Neuronal stem cell (in vitro differentiated cells): ENCODE measurements at regions not wholly inside any gene's neighbourhood (a gene's known extent, or its start where the extent isn't known, plus 50 kb on each side); places are given as distances from the start of the nearest gene placed in this dataset.

Experiments used
- DNase-seq: peaks from one replicate; pipeline ENCODE4 v3.0.0-alpha.2; 2013; ENCODE audit warnings: low spot score
- H2AFZ ChIP-seq: one replicate; pipeline ENCODE4 v1.6.1; 2013; ENCODE audit warnings: mild to moderate bottlenecking, low read length, inconsistent platforms
- H2AK5ac ChIP-seq: 2 replicates; pipeline ENCODE4 v1.6.1; 2013; ENCODE audit warnings: low read depth, mild to moderate bottlenecking, inconsistent platforms, low read length, moderate library complexity, mixed read lengths
- H2BK120ac ChIP-seq: 2 replicates; pipeline ENCODE4 v1.6.1; 2013; ENCODE audit warnings: low read depth, mild to moderate bottlenecking, inconsistent platforms, low read length, moderate library complexity, mixed read lengths
- H2BK12ac ChIP-seq: one replicate; pipeline ENCODE4 v1.6.1; 2013; ENCODE audit warnings: low read length, inconsistent platforms
- H2BK15ac ChIP-seq: 2 replicates; pipeline ENCODE4 v1.6.1; 2013; ENCODE audit warnings: mild to moderate bottlenecking, low read length, inconsistent platforms, mixed read lengths
- H2BK5ac ChIP-seq: one replicate; pipeline ENCODE4 v1.6.1; 2013; ENCODE audit warnings: inconsistent platforms, mild to moderate bottlenecking, low read length, moderate library complexity
- H3K14ac ChIP-seq: one replicate; pipeline ENCODE4 v1.6.1; 2013; ENCODE audit warnings: low read length, inconsistent platforms
- H3K18ac ChIP-seq: 2 replicates; pipeline ENCODE4 v1.6.1; 2013; ENCODE audit warnings: low read length, inconsistent platforms
- H3K23ac ChIP-seq: 2 replicates; pipeline ENCODE4 v1.6.1; 2013; ENCODE audit warnings: low read depth, mild to moderate bottlenecking, mixed read lengths, low read length, inconsistent platforms; ENCODE audit not compliant: poor library complexity
- H3K27ac ChIP-seq: replicated peaks from 3 replicates; pipeline ENCODE4 v1.5.1; 2013; ENCODE audit warnings: low read length, inconsistent platforms
- H3K27me3 ChIP-seq, 3 experiments: 2 replicates each; pipeline ENCODE4 v1.6.1; 2013; ENCODE audit warnings: low read length in 3 of 3, mild to moderate bottlenecking in 2 of 3, inconsistent platforms in 1 of 3, low read depth in 1 of 3, mixed read lengths in 1 of 3, moderate library complexity in 1 of 3; ENCODE audit not compliant: control insufficient read depth in 3 of 3, insufficient read depth in 3 of 3
- H3K36me3 ChIP-seq, 2 donors: replicated peaks in 1 of 2; 2 replicates each; pipeline ENCODE4 v1.6.1; 2013; ENCODE audit warnings: low read length in 2 of 2; ENCODE audit not compliant: control insufficient read depth in 2 of 2, insufficient read depth in 2 of 2
- H3K4ac ChIP-seq: 2 replicates; pipeline ENCODE4 v1.6.1; 2013; ENCODE audit warnings: inconsistent platforms, mild to moderate bottlenecking, low read length, moderate library complexity
- H3K4me1 ChIP-seq, 2 donors: 1 replicate in 1 of 2; 2 replicates in 1 of 2; pipeline ENCODE4 v1.6.1; 2013; ENCODE audit warnings: low read length in 2 of 2, low read depth in 1 of 2; ENCODE audit not compliant: control insufficient read depth in 2 of 2, insufficient read depth in 1 of 2
- H3K4me2 ChIP-seq: one replicate; pipeline ENCODE4 v1.6.1; 2013; ENCODE audit warnings: mild to moderate bottlenecking, low read length, inconsistent platforms; ENCODE audit not compliant: insufficient read depth, poor library complexity, severe bottlenecking
- H3K4me3 ChIP-seq, 2 donors: 2 replicates each; pipeline ENCODE4 v1.5.1; 2013; ENCODE audit warnings: low read length in 2 of 2, mild to moderate bottlenecking in 2 of 2, inconsistent platforms in 1 of 2, moderate library complexity in 1 of 2
- H3K79me1 ChIP-seq: one replicate; pipeline ENCODE4 v1.6.1; 2013; ENCODE audit warnings: low read depth, mild to moderate bottlenecking, inconsistent platforms, low read length, moderate library complexity
- H3K9ac ChIP-seq: one replicate; pipeline ENCODE4 v1.6.1; 2013; ENCODE audit warnings: mild to moderate bottlenecking, low read depth, low read length, inconsistent platforms; ENCODE audit not compliant: poor library complexity
- H3K9me3 ChIP-seq, 2 donors: replicated peaks in 1 of 2; 2 replicates each; pipeline versions ENCODE3 to v1.6.1; 2013; ENCODE audit warnings: low read length in 2 of 2, mild to moderate bottlenecking in 2 of 2, inconsistent platforms in 1 of 2, low read depth in 1 of 2, mixed read lengths in 1 of 2, moderate library complexity in 1 of 2; ENCODE audit not compliant: control insufficient read depth in 2 of 2, insufficient read depth in 1 of 2
- H4K8ac ChIP-seq: one replicate; pipeline ENCODE4 v1.6.1; 2013; ENCODE audit warnings: low read depth, mild to moderate bottlenecking, inconsistent platforms, low read length, moderate library complexity
- H4K91ac ChIP-seq: one replicate; pipeline ENCODE4 v1.6.1; 2013; ENCODE audit warnings: low read length, low read depth, mild to moderate bottlenecking, inconsistent platforms; ENCODE audit not compliant: poor library complexity
- WGBS, 2 donors: extraction: QIAGEN DNeasy Blood & Tissue Kit; methylation state at CpG; one replicate each; pipeline ENCODE4 v1.1.7; 2013; ENCODE audit warnings: missing lambda C conversion rate in 2 of 2, mixed read lengths in 1 of 2; ENCODE audit not compliant: insufficient read length in 2 of 2, insufficient replicate concordance in 1 of 2; ENCODE audit errors: extremely low coverage in 2 of 2; 5-methylcytosine and 5-hydroxymethylcytosine counted together

GRCh38 chr1:81221564-81221963 is 579.2 kb upstream of the ADGRL2 start:
- Histone ChIP-seq H4K8ac (no peak overlapping the region), H2BK12ac (no peak overlapping the region), H3K27ac (no peak overlapping the region), H3K9me3 (no peaks in the 10 kb centered on the region), H3K4me1 (peaks cover 7 to 11% of the 10 kb centered on the region in 2 donors), H3K14ac (no peak overlapping the region), H3K9ac (no peak overlapping the region), H3K4me3 (peak overlapping the region in 1 of 2 donors; percentile 44), H4K91ac (no peak overlapping the region), H3K79me1 (no peaks in the 10 kb centered on the region), H3K4ac (no peak overlapping the region), H3K23ac (no peak overlapping the region), H2BK120ac (no peak overlapping the region), H2AK5ac (no peak overlapping the region), H3K18ac (no peak overlapping the region), H2AFZ (no peak overlapping the region), H2BK5ac (no peak overlapping the region), H2BK15ac (no peak overlapping the region), H3K36me3 (no peaks in the 10 kb centered on the region), H3K27me3 (peaks cover 0 to 2% (median 0%) of the 10 kb centered on the region in 3 experiments), H3K4me2 (no peak overlapping the region)
- no peak for DNase-seq
- no CpG with 5 or more reads among the region's 4 CpGs for WGBS, 2 donors

- WGBS, 2 donors: no CpG with 5 or more reads among the region's 11 CpGs
- peaks cover 0 to 2% (median 0%) of the 10 kb centered on the region in 3 experiments for H3K27me3 ChIP-seq
- no peak overlapping the region for H2BK12ac ChIP-seq
- no peak overlapping the region for H3K4ac ChIP-seq
- H4K91ac ChIP-seq: no peak overlapping the region
- H2BK120ac ChIP-seq: no peak overlapping the region
- peaks cover 2% of the 10 kb centered on the region in 2 donors for H3K4me1 ChIP-seq
- no peak overlapping the region for H3K23ac ChIP-seq
- no peak overlapping the region for H3K9ac ChIP-seq
- H3K4me2 ChIP-seq: no peak overlapping the region
- H3K14ac ChIP-seq: no peak overlapping the region
- no peak overlapping the region for H4K8ac ChIP-seq
- H2BK15ac ChIP-seq: no peak overlapping the region
- H2AK5ac ChIP-seq: peak overlapping the region; percentile 51
- DNase-seq: no peak
- peak overlapping the region; percentile 1 for H3K18ac ChIP-seq
- H3K79me1 ChIP-seq: no peaks in the 10 kb centered on the region
- H3K36me3 ChIP-seq: no peaks in the 10 kb centered on the region
- H3K27ac ChIP-seq: no peak overlapping the region
- H2BK5ac ChIP-seq: no peak overlapping the region
- H3K4me3 ChIP-seq: no peak overlapping the region
- H3K9me3 ChIP-seq: no peaks in the 10 kb centered on the region
- H2AFZ ChIP-seq: no peak overlapping the region
Observed at GRCh38 chr1:81220614-81221071, 580.1 kb upstream of the ADGRL2 start.

GRCh38 chr1:81217058-81217457 is 583.7 kb upstream of the ADGRL2 start:
- no peak overlapping the region for H2AK5ac ChIP-seq
- no peak overlapping the region for H3K14ac ChIP-seq
- H3K4ac ChIP-seq: no peak overlapping the region
- no peak overlapping the region for H3K23ac ChIP-seq
- no peak overlapping the region for H2AFZ ChIP-seq
- H3K9ac ChIP-seq: no peak overlapping the region
- H2BK12ac ChIP-seq: no peak overlapping the region
- H3K4me2 ChIP-seq: no peak overlapping the region
- no peak overlapping the region for H3K4me3 ChIP-seq
- no peaks in the 10 kb centered on the region for H3K79me1 ChIP-seq
- H2BK15ac ChIP-seq: no peak overlapping the region
- H3K27me3 ChIP-seq: peaks cover 0 to 2% (median 0%) of the 10 kb centered on the region in 3 experiments
- H4K91ac ChIP-seq: no peak overlapping the region
- H2BK5ac ChIP-seq: no peak overlapping the region
- peaks cover 0 to 2% of the 10 kb centered on the region in 2 donors for H3K4me1 ChIP-seq
- no peak for DNase-seq
- H2BK120ac ChIP-seq: no peak overlapping the region
- no peaks in the 10 kb centered on the region for H3K36me3 ChIP-seq
- no peaks in the 10 kb centered on the region for H3K9me3 ChIP-seq
- no CpG with 5 or more reads among the region's 1 CpG for WGBS, 2 donors
- no peak overlapping the region for H3K18ac ChIP-seq
- no peak overlapping the region for H4K8ac ChIP-seq
- no peak overlapping the region for H3K27ac ChIP-seq

GRCh38 chr1:81213279-81213678 is 587.5 kb upstream of the ADGRL2 start:
- Histone ChIP-seq H3K14ac (no peak overlapping the region), H3K23ac (no peak overlapping the region), H2BK15ac (no peak overlapping the region), H3K4me1 (peaks cover 0 to 3% of the 10 kb centered on the region in 2 donors), H3K27me3 (no peaks in the 10 kb centered on the region), H2BK120ac (no peak overlapping the region), H3K79me1 (no peaks in the 10 kb centered on the region), H4K91ac (no peak overlapping the region), H2AK5ac (no peak overlapping the region), H2BK5ac (no peak overlapping the region), H3K4me3 (no peak overlapping the region), H3K36me3 (no peaks in the 10 kb centered on the region), H2AFZ (peak overlapping the region; percentile 62), H3K4ac (no peak overlapping the region), H3K18ac (no peak overlapping the region), H3K4me2 (no peak overlapping the region), H3K9ac (no peak overlapping the region), H3K9me3 (no peaks in the 10 kb centered on the region), H2BK12ac (no peak overlapping the region), H3K27ac (no peak overlapping the region), H4K8ac (no peak overlapping the region)
- no peak for DNase-seq
- WGBS, 2 donors: no CpG with 5 or more reads among the region's 7 CpGs
